ENCODE measurements at regions not wholly inside any gene's neighbourhood (a gene's known extent, or its start where the extent isn't known, plus 50 kb on each side); places are given as distances from the start of the nearest gene placed in this dataset.

DNA sequence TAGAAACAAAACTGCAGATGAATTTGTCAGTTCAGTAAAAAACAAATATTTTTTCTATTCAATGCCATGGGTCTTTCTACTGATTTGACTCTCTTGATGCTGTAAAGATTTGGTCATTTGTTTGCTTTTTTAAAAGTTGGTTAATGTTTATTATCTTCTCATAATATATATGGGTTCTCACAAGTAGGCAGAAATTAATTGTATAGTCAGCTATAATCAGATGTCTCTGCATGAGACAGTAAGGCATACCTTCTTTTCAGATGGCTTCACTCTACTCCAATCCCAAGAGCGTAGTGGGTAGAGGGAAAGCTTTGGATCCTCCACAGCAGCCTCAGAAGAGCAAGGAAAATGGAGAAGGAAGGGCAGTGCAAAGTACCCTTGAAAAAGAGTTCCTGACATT, 1202.9 kb upstream of the CELF4 start:
- TF ChIP-seq, protein P1, sequence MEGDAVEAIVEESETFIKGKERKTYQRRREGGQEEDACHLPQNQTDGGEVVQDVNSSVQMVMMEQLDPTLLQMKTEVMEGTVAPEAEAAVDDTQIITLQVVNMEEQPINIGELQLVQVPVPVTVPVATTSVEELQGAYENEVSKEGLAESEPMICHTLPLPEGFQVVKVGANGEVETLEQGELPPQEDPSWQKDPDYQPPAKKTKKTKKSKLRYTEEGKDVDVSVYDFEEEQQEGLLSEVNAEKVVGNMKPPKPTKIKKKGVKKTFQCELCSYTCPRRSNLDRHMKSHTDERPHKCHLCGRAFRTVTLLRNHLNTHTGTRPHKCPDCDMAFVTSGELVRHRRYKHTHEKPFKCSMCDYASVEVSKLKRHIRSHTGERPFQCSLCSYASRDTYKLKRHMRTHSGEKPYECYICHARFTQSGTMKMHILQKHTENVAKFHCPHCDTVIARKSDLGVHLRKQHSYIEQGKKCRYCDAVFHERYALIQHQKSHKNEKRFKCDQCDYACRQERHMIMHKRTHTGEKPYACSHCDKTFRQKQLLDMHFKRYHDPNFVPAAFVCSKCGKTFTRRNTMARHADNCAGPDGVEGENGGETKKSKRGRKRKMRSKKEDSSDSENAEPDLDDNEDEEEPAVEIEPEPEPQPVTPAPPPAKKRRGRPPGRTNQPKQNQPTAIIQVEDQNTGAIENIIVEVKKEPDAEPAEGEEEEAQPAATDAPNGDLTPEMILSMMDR (IDR thresholded peaks at IDR 0.05; ENCODE audit: low read depth, low read length, poor library complexity, severe bottlenecking): no peak
- no peak for TF ChIP-seq EZH2phosphoT487 (IDR thresholded peaks at IDR 0.05; ENCODE audit: borderline replicate concordance, low read length)

All from DOHH2 (cell line).